Right lung (tissue), 2 donors: ENCODE measurements at regions not wholly inside any gene's neighbourhood (a gene's known extent, or its start where the extent isn't known, plus 50 kb on each side); places are given as distances from the start of the nearest gene placed in this dataset.

Source experiments
- DNase-seq, 2 donors: peaks; one replicate each; pipeline ENCODE4 v3.0.0-alpha.2; 2013

DNA sequence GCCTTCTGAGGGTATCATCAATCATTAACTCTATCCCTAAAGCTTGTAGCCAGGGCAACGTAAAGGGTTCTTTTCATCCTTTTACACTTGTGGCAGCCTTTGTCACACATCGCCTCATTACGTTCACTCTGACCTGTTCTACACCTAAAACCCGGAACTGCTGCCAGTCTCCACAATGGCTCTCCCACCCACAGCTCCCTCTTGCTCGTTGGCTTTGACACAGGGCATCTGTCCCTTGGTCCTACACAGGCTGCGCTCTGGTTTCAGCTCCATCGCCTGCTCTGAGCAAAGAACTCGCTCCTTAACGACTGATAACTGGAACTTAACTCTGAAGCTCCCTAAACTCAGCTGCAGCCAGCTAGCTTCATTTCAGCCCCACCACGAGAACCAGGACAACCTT lies 112.8 kb upstream of the CTNND2 start:
- DNase-seq: no peak

DNA sequence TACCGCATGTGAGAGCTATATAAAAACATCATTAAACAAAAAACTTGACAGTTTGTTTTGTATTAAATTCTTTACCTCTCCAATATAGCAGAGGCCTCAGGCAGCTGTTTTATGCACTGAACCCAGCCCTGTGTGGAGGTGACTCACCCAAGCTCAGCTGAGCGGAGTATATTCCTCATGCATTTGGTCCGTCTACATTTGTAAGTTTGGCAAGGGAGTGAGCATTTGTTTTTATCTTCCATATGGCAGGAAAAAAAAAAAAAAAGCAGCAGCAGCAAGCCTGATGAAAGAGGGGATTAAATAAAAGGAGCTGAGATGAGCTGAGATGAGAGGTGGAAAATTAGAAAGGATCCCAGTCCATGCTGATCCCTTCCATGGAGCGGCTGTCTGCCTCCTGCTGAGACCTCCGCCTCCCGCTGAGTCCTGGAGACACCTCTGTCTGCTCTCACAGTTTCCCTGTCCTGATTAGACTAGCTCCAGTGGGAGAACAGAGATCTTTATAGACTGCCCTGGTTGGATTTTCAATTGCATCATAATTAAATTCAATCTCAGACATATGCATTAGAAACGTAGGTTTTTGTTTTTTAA lies 112.0 kb upstream of the CTNND2 start:
- DNase-seq: no peak

GRCh38 chr5:12013351-12013750 lies 109.1 kb upstream of the CTNND2 start:
- DNase-seq: no peak

- no peak for DNase-seq
These were observed 99.4 kb upstream of the CTNND2 start for GRCh38 chr5:12003680-12004079.

DNA sequence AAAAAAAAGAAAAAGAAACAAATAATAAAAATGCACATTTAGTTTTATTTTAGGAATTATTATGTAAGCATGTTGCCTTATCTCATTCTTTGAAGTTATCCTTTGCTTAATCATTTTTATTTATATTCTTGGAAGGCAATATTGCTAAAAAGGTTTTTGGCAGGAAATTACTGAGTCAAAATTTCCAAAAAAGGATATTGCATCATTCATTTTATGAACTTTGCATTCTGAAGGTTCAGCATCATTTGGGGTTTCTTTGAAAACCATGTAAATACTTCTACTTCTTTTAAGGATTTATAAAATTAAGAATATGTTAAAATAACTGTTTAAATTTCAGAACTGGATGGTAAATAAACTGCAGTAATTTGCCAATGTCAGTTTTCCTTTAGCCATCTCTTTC lies 94.2 kb upstream of the CTNND2 start:
- DNase-seq: no peak

DNA sequence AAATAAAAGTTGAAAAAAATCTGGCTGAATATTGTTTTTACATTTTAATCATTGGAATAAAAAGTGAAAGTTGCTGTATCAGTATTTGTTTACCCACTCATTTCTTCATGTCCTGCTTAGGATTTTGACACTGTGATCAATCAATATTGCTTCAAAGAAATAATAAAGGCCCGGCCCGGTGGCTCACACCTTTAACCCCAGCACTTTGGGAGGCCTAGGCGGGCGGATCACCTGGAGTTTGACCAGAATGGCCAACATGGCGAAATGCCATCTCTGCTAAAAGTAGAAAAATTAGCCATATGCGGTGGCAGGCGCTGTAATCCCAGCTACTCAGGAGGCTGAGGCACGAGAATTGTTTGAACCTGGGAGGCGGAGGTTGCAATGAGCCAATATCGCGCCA lies 93.7 kb upstream of the CTNND2 start:
- no peak for DNase-seq

- no peak for DNase-seq
These were observed 88.3 kb upstream of the CTNND2 start for GRCh38 chr5:11992518-11992917.

- no peak for DNase-seq
These were observed 81.7 kb upstream of the CTNND2 start for GRCh38 chr5:11985993-11986392.

DNA sequence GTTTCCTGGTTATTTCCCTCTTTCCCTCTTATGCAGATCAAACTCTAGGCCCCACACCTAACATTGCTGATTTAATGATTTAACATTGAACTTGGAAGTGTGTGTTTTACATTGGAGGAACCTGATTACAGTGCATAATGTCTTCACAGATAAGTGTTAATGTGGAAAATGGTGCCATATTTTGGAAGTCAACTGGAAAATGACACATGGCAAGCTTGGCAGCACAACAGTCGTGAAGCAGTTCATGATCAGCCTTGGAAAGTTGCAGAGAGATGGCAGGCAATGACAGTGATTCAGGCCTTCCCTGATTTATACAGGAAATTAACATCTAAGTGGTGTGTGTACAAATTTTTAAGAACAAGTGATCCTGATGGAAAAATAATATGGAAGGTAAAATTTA lies 80.0 kb upstream of the CTNND2 start:
- no peak for DNase-seq

DNA sequence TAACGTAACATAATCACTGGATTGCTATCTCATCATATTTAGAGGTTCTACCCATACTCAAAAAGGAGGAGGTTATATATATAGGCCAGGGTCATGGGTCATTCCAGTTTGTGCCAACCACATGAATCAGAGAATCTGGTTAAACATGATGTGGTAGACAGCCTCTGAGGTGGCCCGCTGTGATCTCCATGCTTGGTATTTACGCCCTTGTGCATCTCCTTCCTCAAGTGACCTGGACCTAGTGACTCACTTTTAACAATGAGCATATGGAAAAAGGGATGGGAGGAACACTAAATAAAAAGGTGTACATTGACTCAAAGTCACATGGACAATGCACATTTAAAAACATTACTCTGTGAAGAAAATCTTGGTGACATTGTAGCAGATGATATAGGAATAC lies 77.7 kb upstream of the CTNND2 start:
- DNase-seq: no peak

GRCh38 chr5:11977904-11978303 lies 73.7 kb upstream of the CTNND2 start:
- DNase-seq: no peak

GRCh38 chr5:11973469-11973868 lies 69.2 kb upstream of the CTNND2 start:
- no peak for DNase-seq

DNA sequence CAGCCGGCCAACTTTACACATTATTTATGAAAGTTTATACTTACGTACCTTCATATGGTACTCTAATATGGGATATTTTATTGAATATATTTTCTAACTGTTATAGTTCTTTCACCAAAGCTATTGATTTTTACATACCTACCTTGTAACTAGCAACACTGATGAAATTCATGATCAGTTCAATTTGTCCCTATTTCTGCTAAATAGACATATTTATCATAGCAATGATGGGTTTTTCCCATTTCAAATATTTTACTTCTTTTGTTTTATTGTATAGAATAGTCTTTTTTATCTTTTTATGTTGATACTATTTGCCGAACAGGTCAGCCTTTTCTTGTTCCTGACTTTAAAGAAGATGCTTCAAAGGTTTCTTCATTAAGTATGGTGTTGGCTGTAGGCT lies 59.0 kb upstream of the CTNND2 start:
- no peak for DNase-seq

DNA sequence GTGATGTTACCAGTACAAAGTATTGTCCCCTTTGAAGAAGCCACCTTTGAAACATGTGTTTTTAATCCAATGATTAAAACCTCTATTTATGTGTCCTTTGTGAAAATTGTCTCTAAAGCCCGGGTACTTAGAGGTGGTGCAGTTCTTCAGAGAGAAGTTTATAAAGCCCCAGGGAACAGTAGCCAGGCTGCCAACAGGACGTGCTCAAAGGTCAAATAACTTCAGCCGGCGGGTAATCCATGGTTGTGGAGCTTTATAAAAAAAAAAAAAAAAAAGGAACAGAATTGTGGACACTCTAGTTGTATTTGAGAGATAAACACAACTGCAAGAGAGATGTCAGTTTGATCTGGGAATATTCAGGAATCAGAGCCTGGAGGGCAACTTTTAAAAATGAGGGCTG lies 57.9 kb upstream of the CTNND2 start:
- no peak for DNase-seq

GRCh38 chr5:11958321-11958720 lies 54.1 kb upstream of the CTNND2 start:
- no peak for DNase-seq

DNA sequence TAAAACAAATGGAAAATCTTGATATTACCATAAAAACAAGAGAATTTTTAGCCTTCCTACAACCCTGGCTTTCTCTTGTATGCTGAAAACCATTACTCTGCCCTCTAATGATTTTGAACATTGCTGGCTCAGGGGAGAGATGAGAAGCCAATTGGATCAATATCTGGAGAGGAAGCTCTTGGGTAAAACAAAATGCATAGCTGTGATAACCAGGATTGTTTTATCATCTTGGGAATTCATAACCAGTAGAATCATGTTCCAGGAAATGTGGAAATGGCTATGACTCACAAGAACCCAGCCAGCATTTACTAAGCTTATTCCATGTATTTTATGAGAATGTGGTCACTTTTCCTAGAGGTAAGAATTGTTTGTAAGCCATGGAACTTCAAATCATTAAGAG lies 51.1 kb upstream of the CTNND2 start:
- DNase-seq: no peak
